Transverse colon (tissue), 4 donors: ENCODE measurements at regions not wholly inside any gene's neighbourhood (a gene's known extent, or its start where the extent isn't known, plus 50 kb on each side); places are given as distances from the start of the nearest gene placed in this dataset.

Experiments used
- POLR2A ChIP-seq: fragments of 450-650 bp; IDR thresholded peaks from one replicate; pipeline ENCODE4 v1.6.1; 2016; ENCODE audit warnings: antibody characterized with exemption, mild to moderate bottlenecking, moderate library complexity
- POLR2AphosphoS5 ChIP-seq, 3 donors: sonication (generic); formaldehyde crosslinking; IDR thresholded peaks; one replicate each; pipeline ENCODE4 v1.6.1; 2016; ENCODE audit warnings: antibody characterized with exemption in 3 of 3
- TF ChIP-seq, protein P1 (sequence below), 5 experiments: fragments of 200-600 bp in 3 of 5; fragments of 450-650 bp in 2 of 5; sonication (generic) in 3 of 5; IDR thresholded peaks; 1 replicate in 2 of 5; 2 replicates in 3 of 5; pipeline ENCODE4 v1.5.1; 2016 to 2017; ENCODE audit warnings: antibody characterized with exemption in 5 of 5, inconsistent platforms in 3 of 5, mild to moderate bottlenecking in 2 of 5, moderate library complexity in 1 of 5

GRCh38 chr7:124679586-124680225 lies 85.9 kb downstream of the GPR37 start:
- TF ChIP-seq, protein P1, sequence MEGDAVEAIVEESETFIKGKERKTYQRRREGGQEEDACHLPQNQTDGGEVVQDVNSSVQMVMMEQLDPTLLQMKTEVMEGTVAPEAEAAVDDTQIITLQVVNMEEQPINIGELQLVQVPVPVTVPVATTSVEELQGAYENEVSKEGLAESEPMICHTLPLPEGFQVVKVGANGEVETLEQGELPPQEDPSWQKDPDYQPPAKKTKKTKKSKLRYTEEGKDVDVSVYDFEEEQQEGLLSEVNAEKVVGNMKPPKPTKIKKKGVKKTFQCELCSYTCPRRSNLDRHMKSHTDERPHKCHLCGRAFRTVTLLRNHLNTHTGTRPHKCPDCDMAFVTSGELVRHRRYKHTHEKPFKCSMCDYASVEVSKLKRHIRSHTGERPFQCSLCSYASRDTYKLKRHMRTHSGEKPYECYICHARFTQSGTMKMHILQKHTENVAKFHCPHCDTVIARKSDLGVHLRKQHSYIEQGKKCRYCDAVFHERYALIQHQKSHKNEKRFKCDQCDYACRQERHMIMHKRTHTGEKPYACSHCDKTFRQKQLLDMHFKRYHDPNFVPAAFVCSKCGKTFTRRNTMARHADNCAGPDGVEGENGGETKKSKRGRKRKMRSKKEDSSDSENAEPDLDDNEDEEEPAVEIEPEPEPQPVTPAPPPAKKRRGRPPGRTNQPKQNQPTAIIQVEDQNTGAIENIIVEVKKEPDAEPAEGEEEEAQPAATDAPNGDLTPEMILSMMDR (IDR thresholded peaks at IDR 0.05): no peak
- TF ChIP-seq POLR2AphosphoS5 (IDR thresholded peaks at IDR 0.05) (no peak), POLR2A (no peak)
